Activated B cell treated with CpG ODN at 0.5 μM for 24 hours (primary cell): ENCODE measurements at regions not wholly inside any gene's neighbourhood (a gene's known extent, or its start where the extent isn't known, plus 50 kb on each side); places are given as distances from the start of the nearest gene placed in this dataset.

Experiments used
- ATAC-seq: fragments of 200-7000 bp; cut with Tn5 transposase; one replicate; pipeline ENCODE4 v1.10.0; 2021; ENCODE audit warnings: low read depth, mild to moderate bottlenecking, moderate library complexity
- CTCF ChIA-PET: fragments of 350-600 bp; sonication (Branson Sonifier 250); formaldehyde crosslinking; loops from one replicate; lab custom pipeline; 2021; ENCODE audit warnings: antibody characterized with exemption; lab: Charles Lee
- POLR2A ChIA-PET: fragments of 350-600 bp; sonication (Branson Sonifier 250); formaldehyde crosslinking; loops from one replicate; lab custom pipeline; 2021; ENCODE audit warnings: antibody characterized with exemption; lab: Charles Lee
- DNase-seq: peaks from one replicate; pipeline ENCODE4 v3.0.0; 2022
- H3K27ac Mint-ChIP-seq: one replicate; pipeline ENCODE4 v1.8.0; 2020; ENCODE audit warnings: mixed read lengths
- H3K27me3 Mint-ChIP-seq: one replicate; pipeline ENCODE4 v1.8.0; 2021; ENCODE audit warnings: mixed read lengths
- H3K36me3 Mint-ChIP-seq: one replicate; pipeline ENCODE4 v1.8.0; 2021; ENCODE audit warnings: low read depth, mixed read lengths
- H3K4me1 Mint-ChIP-seq: one replicate; pipeline ENCODE4 v1.8.0; 2021; ENCODE audit warnings: mixed read lengths
- H3K4me3 Mint-ChIP-seq: one replicate; pipeline ENCODE4 v1.8.0; 2020; ENCODE audit warnings: mild to moderate bottlenecking, mixed read lengths
- H3K9me3 Mint-ChIP-seq: one replicate; pipeline ENCODE4 v1.8.0; 2020; ENCODE audit warnings: mixed read lengths
- CTCF ChIP-seq: fragments of 200-600 bp; IDR thresholded peaks from one replicate; pipeline ENCODE4 v1.8.0; 2022; ENCODE audit warnings: antibody characterized with exemption, mild to moderate bottlenecking
- intact Hi-C: fragments of 100-400 bp; cut with micrococcal nuclease; formaldehyde crosslinking; loops from one replicate; pipeline ENCODE4 v1.15.1; 2024

- POLR2A ChIA-PET, result no interaction called here
- CTCF ChIA-PET, result no interaction called here
- no peaks in the 10 kb centered on the region for H3K4me1 Mint-ChIP-seq
- H3K27me3 Mint-ChIP-seq, result no peaks in the 10 kb centered on the region
- H3K9me3 Mint-ChIP-seq, result peaks cover 30% of the 10 kb centered on the region
- H3K4me3 Mint-ChIP-seq, result no peak overlapping the region
- intact Hi-C loops, result no loop called here
- H3K36me3 Mint-ChIP-seq, result no peaks in the 10 kb centered on the region
- no peak overlapping the region for H3K27ac Mint-ChIP-seq
- no peak for ATAC-seq
- no peak for DNase-seq
- no peak for TF ChIP-seq CTCF
Measured at GRCh38 chr14:27712364-27712763, 1054.2 kb upstream of the FOXG1 start.

DNA sequence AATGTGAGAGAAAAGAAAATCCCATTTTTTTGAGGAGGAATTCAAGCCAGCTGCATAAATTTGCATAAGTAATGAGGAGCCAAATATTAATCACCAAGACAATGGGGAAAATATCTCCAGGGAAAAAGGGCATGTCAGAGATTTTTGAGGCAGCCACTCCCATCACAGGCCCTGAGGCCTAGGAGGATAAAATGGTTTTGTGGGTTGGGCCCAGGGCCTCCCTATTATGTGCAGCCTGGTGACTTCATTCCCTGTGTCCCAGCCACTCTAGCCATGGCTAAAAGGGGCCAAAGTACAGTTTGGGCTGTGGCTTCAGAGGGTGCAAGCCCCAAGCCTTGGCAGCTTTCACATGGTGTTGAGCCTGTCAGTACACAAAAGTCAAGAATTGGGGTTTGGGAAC is 1051.0 kb upstream of the FOXG1 start:
- Mint-ChIP-seq H3K4me1 (no peaks in the 10 kb centered on the region), H3K36me3 (no peaks in the 10 kb centered on the region), H3K4me3 (no peak overlapping the region), H3K9me3 (peaks cover 25% of the 10 kb centered on the region), H3K27me3 (no peaks in the 10 kb centered on the region), H3K27ac (no peak overlapping the region)
- CTCF ChIA-PET, result no interaction called here
- intact Hi-C loops, result no loop called here
- no peak for TF ChIP-seq CTCF
- POLR2A ChIA-PET, result no interaction called here
- no peak for ATAC-seq
- no peak for DNase-seq

GRCh38 chr14:27721760-27722159 is 1044.8 kb upstream of the FOXG1 start:
- no peak for DNase-seq
- TF ChIP-seq CTCF, result no peak
- peaks cover 10% of the 10 kb centered on the region for H3K9me3 Mint-ChIP-seq
- intact Hi-C loops, result no loop called here
- no peaks in the 10 kb centered on the region for H3K27me3 Mint-ChIP-seq
- H3K4me1 Mint-ChIP-seq, result no peaks in the 10 kb centered on the region
- H3K4me3 Mint-ChIP-seq, result no peak overlapping the region
- H3K27ac Mint-ChIP-seq, result no peak overlapping the region
- POLR2A ChIA-PET, result no interaction called here
- no peaks in the 10 kb centered on the region for H3K36me3 Mint-ChIP-seq
- CTCF ChIA-PET, result no interaction called here
- ATAC-seq, result no peak

DNA sequence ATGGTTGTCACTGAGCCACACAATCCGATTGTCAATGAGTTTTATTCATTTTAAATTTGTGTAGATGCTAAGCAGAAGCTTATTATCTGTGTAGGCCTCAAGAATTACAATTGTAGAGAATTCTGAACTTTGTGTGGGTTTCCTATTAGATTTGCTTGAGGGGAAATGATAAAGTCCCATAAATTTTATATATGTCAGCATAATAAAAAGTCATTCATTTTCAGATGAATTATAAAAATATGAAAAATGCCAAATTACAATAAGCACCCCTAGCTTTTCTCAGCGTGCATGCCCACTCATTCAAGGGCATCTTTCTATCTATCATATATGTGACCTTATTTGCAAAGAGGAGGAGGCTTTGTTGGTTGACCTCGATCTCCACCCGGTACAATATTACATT is 1041.1 kb upstream of the FOXG1 start:
- DNase-seq, result no peak
- H3K4me3 Mint-ChIP-seq, result no peak overlapping the region
- no peak for TF ChIP-seq CTCF
- peaks cover under 1% of the 10 kb centered on the region for H3K9me3 Mint-ChIP-seq
- H3K27ac Mint-ChIP-seq, result no peak overlapping the region
- no peaks in the 10 kb centered on the region for H3K36me3 Mint-ChIP-seq
- H3K27me3 Mint-ChIP-seq, result no peaks in the 10 kb centered on the region
- no peaks in the 10 kb centered on the region for H3K4me1 Mint-ChIP-seq
- no peak for ATAC-seq
- POLR2A ChIA-PET, result no interaction called here
- CTCF ChIA-PET, result no interaction called here
- intact Hi-C loops, result no loop called here

DNA sequence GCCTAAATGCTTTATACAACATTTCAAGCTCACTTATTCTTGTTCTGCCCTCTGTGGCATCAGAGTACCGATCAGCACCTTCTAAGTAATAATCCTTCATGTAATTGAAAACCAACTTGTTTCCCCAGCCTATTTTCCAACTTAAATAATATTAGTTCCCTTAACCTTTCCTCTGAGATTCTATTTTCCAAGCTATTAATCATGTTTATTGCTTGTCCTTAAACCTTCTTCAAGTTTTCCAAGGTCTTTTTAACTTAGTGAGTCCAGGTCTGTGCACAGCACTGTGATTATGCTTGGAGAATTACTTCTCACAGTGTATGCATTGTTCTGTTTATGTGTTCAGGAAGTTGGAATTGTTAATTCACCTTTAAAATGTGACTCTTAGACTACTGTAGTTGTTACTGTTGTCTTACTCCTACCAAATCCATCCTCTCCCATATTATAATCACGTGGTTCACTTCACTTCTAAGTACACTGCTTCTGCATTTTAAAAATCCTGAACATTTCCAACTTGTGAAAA is 1039.3 kb upstream of the FOXG1 start:
- H3K4me1 Mint-ChIP-seq, result no peaks in the 10 kb centered on the region
- no peak for TF ChIP-seq CTCF
- H3K36me3 Mint-ChIP-seq, result no peaks in the 10 kb centered on the region
- CTCF ChIA-PET, result no interaction called here
- POLR2A ChIA-PET, result no interaction called here
- ATAC-seq, result no peak
- no peaks in the 10 kb centered on the region for H3K27me3 Mint-ChIP-seq
- H3K27ac Mint-ChIP-seq, result no peak overlapping the region
- DNase-seq, result no peak
- H3K9me3 Mint-ChIP-seq, result no peaks in the 10 kb centered on the region
- no peak overlapping the region for H3K4me3 Mint-ChIP-seq
- intact Hi-C loops, result no loop called here
